CD14-positive monocyte (primary cell): ENCODE measurements at regions not wholly inside any gene's neighbourhood (a gene's known extent, or its start where the extent isn't known, plus 50 kb on each side); places are given as distances from the start of the nearest gene placed in this dataset.
"Not testable (repeated sequence)": the region's sequence is repeated elsewhere in the genome, so short reads cannot be mapped to it uniquely, and the experiment has no call there.

Experiments
- DNase-seq, 3 donors: peaks; one replicate each; pipeline ENCODE4 v3.0.0-alpha.2; 2011 to 2022
- H2AFZ ChIP-seq: 2 replicates; pipeline ENCODE4 v1.6.0; 2012; ENCODE audit warnings: mild to moderate bottlenecking, low read depth, low read length, inconsistent platforms; ENCODE audit not compliant: insufficient read depth, poor library complexity, severe bottlenecking
- H3K27ac ChIP-seq, 2 donors: 1 replicate in 1 of 2; 2 replicates in 1 of 2; pipeline ENCODE4 v1.5.1; 2012 to 2013; ENCODE audit warnings: low read length in 2 of 2, control low read depth in 1 of 2, inconsistent platforms in 1 of 2, low read depth in 1 of 2, mild to moderate bottlenecking in 1 of 2
- H3K27me3 ChIP-seq, 2 donors: one replicate each; pipeline versions ENCODE4 v1.6.0 to v1.6.1; 2011 to 2013; ENCODE audit warnings: low read length in 2 of 2; ENCODE audit not compliant: control insufficient read depth in 2 of 2, insufficient read depth in 2 of 2
- H3K36me3 ChIP-seq, 2 donors: replicated peaks in 1 of 2; 1 replicate in 1 of 2; 2 replicates in 1 of 2; pipeline versions ENCODE4 v1.5.1 to v1.6.1; 2012 to 2013; ENCODE audit warnings: low read length in 2 of 2, control low read depth in 1 of 2, inconsistent platforms in 1 of 2, mild to moderate bottlenecking in 1 of 2; ENCODE audit not compliant: insufficient read depth in 2 of 2, control insufficient read depth in 1 of 2
- H3K4me1 ChIP-seq, 2 donors: 1 replicate in 1 of 2; 2 replicates in 1 of 2; pipeline versions ENCODE4 v1.5.1 to v1.6.1; 2012 to 2013; ENCODE audit warnings: low read length in 2 of 2, control low read depth in 1 of 2, inconsistent platforms in 1 of 2, mild to moderate bottlenecking in 1 of 2, moderate library complexity in 1 of 2; ENCODE audit not compliant: insufficient read depth in 2 of 2, control insufficient read depth in 1 of 2
- H3K4me2 ChIP-seq: replicated peaks from 2 replicates; pipeline ENCODE3; 2012; ENCODE audit warnings: low read length, moderate library complexity, mild to moderate bottlenecking; ENCODE audit not compliant: poor library complexity, severe bottlenecking; ENCODE audit errors: extremely low read depth
- H3K4me3 ChIP-seq, 3 experiments: fragments of 200-600 bp in 1 of 3; sonication (generic) in 1 of 3; replicated peaks in 1 of 3; 1 replicate in 2 of 3; 2 replicates in 1 of 3; pipeline ENCODE4 v1.5.1; 2011 to 2013; ENCODE audit warnings: low read length in 3 of 3, mild to moderate bottlenecking in 3 of 3, control low read depth in 2 of 3, low read depth in 2 of 3, inconsistent platforms in 1 of 3, moderate library complexity in 1 of 3
- H3K79me2 ChIP-seq: 2 replicates; pipeline ENCODE4 v1.6.0; 2012; ENCODE audit warnings: mild to moderate bottlenecking, control low read depth, inconsistent platforms, low read length, moderate library complexity; ENCODE audit not compliant: insufficient read depth
- H3K9ac ChIP-seq: 2 replicates; pipeline ENCODE4 v1.6.0; 2017; ENCODE audit warnings: low read length, mild to moderate bottlenecking; ENCODE audit not compliant: insufficient read depth, poor library complexity, severe bottlenecking
- H3K9me3 ChIP-seq, 2 donors: replicated peaks in 1 of 2; 1 replicate in 1 of 2; 2 replicates in 1 of 2; pipeline versions ENCODE4 v1.5.1 to v1.6.1; 2012 to 2013; ENCODE audit warnings: low read length in 2 of 2, control low read depth in 1 of 2; ENCODE audit not compliant: control insufficient read depth in 1 of 2, insufficient read depth in 1 of 2
- H4K20me1 ChIP-seq: 2 replicates; pipeline ENCODE4 v1.6.0; 2012; ENCODE audit warnings: mild to moderate bottlenecking, low read length, control low read depth, moderate library complexity; ENCODE audit not compliant: insufficient read depth
- H3K27ac Mint-ChIP-seq, 7 donors: one replicate each; pipeline ENCODE4 v1.8.0; 2020; ENCODE audit warnings: mild to moderate bottlenecking in 7 of 7, mixed read lengths in 7 of 7, moderate library complexity in 6 of 7, inconsistent platforms in 2 of 7
- H3K27me3 Mint-ChIP-seq, 3 donors: one replicate each; pipeline ENCODE4 v1.8.0; 2021 to 2022; ENCODE audit warnings: low read depth in 3 of 3, mild to moderate bottlenecking in 3 of 3, mixed read lengths in 3 of 3, moderate library complexity in 3 of 3, inconsistent platforms in 1 of 3
- H3K36me3 Mint-ChIP-seq, 2 donors: one replicate each; pipeline ENCODE4 v1.8.0; 2020; ENCODE audit warnings: mixed read lengths in 2 of 2, inconsistent platforms in 1 of 2, mild to moderate bottlenecking in 1 of 2
- H3K4me1 Mint-ChIP-seq: one replicate; pipeline ENCODE4 v1.8.0; 2020; ENCODE audit warnings: mild to moderate bottlenecking, mixed read lengths
- H3K4me3 Mint-ChIP-seq, 2 donors: one replicate each; pipeline ENCODE4 v1.8.0; 2020; ENCODE audit warnings: mild to moderate bottlenecking in 2 of 2, mixed read lengths in 2 of 2, moderate library complexity in 1 of 2
- H3K9me3 Mint-ChIP-seq, 7 donors: one replicate each; pipeline ENCODE4 v1.8.0; 2020 to 2022; ENCODE audit warnings: mixed read lengths in 7 of 7, mild to moderate bottlenecking in 6 of 7, moderate library complexity in 6 of 7, inconsistent platforms in 2 of 7
- WGBS: methylation state at CpG from one replicate; pipeline ENCODE4 v1.1.5; 2013; ENCODE audit warnings: missing lambda C conversion rate; ENCODE audit not compliant: insufficient coverage; 5-methylcytosine and 5-hydroxymethylcytosine counted together
- intact Hi-C, 2 donors: fragments of 100-400 bp; cut with micrococcal nuclease; formaldehyde crosslinking; loops; one replicate each; pipeline versions ENCODE4 v1.15.0 to v1.15.1; 2023

GRCh38 chr21:6498716-6499115 lies 4022.7 kb upstream of the TPTE start:
- H2AFZ ChIP-seq, H4K20me1 ChIP-seq, H3K79me2 ChIP-seq, H3K9me3 Mint-ChIP-seq, H3K36me3 Mint-ChIP-seq, H3K4me1 Mint-ChIP-seq, H3K4me2 ChIP-seq, intact Hi-C loops, H3K27me3 Mint-ChIP-seq, H3K4me1 ChIP-seq, H3K27me3 ChIP-seq, H3K9me3 ChIP-seq, H3K36me3 ChIP-seq: not testable (repeated sequence)
- peak overlapping the region in 2 of 3 experiments; percentile 61 to 74 for H3K4me3 ChIP-seq
- DNase-seq, result peak in 1 of 3 donors; percentile 2
- Mint-ChIP-seq H3K27ac (peak overlapping the region in 2 of 7 donors; percentile 26 to 46), H3K4me3 (peak overlapping the region in 1 of 2 donors; percentile 57)
- H3K9ac ChIP-seq, result peak overlapping the region; percentile 40
- peak overlapping the region; percentile 35 to 41 for H3K27ac ChIP-seq
- no CpG with 5 or more reads among the region's 55 CpGs for WGBS

- no CpG with 5 or more reads among the region's 66 CpGs for WGBS
- not testable (repeated sequence) for H3K27me3 Mint-ChIP-seq, DNase-seq
Measured at GRCh38 chr21:6499128-6499826, 4022.1 kb upstream of the TPTE start.

GRCh38 chr21:6499866-6500265 lies 4021.5 kb upstream of the TPTE start:
- WGBS, result no CpG with 5 or more reads among the region's 16 CpGs
- intact Hi-C loops, H3K36me3 Mint-ChIP-seq: not testable (repeated sequence)

More at GRCh38 chr21:6499128-6499826, 4022.1 kb upstream of the TPTE start:
- H3K4me1 Mint-ChIP-seq, H3K36me3 Mint-ChIP-seq, H3K4me2 ChIP-seq, H3K27ac Mint-ChIP-seq, intact Hi-C loops, H4K20me1 ChIP-seq, H2AFZ ChIP-seq, H3K9me3 ChIP-seq, H3K4me1 ChIP-seq, H3K79me2 ChIP-seq, H3K27ac ChIP-seq, H3K9me3 Mint-ChIP-seq, H3K36me3 ChIP-seq, H3K27me3 ChIP-seq, H3K4me3 Mint-ChIP-seq: not testable (repeated sequence)
- Histone ChIP-seq H3K9ac (peak overlapping the region; percentile 40), H3K4me3 (peak overlapping the region in 1 of 3 experiments; percentile 74)

GRCh38 chr21:6500681-6501080 lies 4020.7 kb upstream of the TPTE start:
- H3K36me3 ChIP-seq, H3K9me3 ChIP-seq, H3K9ac ChIP-seq, H3K4me1 Mint-ChIP-seq, DNase-seq, H4K20me1 ChIP-seq, H3K79me2 ChIP-seq, H3K4me2 ChIP-seq, H3K4me3 ChIP-seq, H3K27me3 Mint-ChIP-seq, H3K9me3 Mint-ChIP-seq, H3K36me3 Mint-ChIP-seq, H3K27ac Mint-ChIP-seq, H3K27me3 ChIP-seq, H3K4me1 ChIP-seq, intact Hi-C loops, H2AFZ ChIP-seq, H3K4me3 Mint-ChIP-seq, H3K27ac ChIP-seq: not testable (repeated sequence)
- WGBS, result no CpG with 5 or more reads among the region's 7 CpGs

More at GRCh38 chr21:6499866-6500265, 4021.5 kb upstream of the TPTE start:
- H3K27me3 ChIP-seq, H3K79me2 ChIP-seq, H3K4me1 ChIP-seq, H3K4me1 Mint-ChIP-seq, H3K27me3 Mint-ChIP-seq, H3K27ac ChIP-seq, H3K9me3 Mint-ChIP-seq, H3K9me3 ChIP-seq, H3K27ac Mint-ChIP-seq, H3K9ac ChIP-seq, H2AFZ ChIP-seq, H3K4me2 ChIP-seq, DNase-seq, H3K4me3 Mint-ChIP-seq, H3K36me3 ChIP-seq, H4K20me1 ChIP-seq, H3K4me3 ChIP-seq: not testable (repeated sequence)
